ENCODE measurements at regions not wholly inside any gene's neighbourhood (a gene's known extent, or its start where the extent isn't known, plus 50 kb on each side); places are given as distances from the start of the nearest gene placed in this dataset.
"Not testable (repeated sequence)": the region's sequence is repeated elsewhere in the genome, so short reads cannot be mapped to it uniquely, and the experiment has no call there.

DNA sequence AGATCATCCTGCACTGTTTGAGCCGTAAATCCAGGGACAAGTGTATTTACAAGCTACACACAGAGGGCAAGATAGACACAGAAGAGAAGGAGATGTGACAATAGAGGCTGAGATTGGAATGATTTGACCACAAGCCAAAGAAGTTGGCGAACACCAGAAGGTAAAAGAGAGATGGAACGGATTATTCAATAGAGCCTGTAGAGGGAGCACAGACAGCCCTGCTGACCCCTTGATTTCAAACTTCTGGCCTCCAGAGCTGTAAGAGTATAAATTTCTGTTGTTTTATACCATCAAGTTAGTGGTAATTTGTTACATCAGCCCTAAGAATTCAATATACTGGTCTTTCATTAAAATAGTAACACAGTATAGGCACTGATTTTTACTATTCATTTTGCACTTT is 447.8 kb downstream of the FAT4 start:
- no peak for DNase-seq
- no peak for ATAC-seq
- intact Hi-C loops (cut with micrococcal nuclease): no loop called here

DNA sequence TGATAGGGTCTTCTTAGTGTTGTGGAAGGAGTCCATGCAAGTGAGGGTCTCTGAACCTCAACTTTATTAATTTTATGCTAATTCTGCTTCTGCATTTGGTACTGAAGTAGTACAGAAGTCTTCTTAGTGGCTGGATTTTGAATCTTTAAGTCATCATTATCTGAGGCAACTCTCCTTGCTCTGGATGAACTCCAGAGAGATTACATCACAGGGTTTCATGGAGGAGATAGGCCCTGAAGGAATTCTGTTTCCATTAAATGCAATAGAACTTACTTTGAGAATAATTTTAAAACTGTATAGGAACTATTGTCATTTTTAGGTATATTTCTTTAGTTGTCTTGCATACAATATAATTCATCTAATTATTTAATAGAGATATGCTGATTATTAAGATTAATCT is 451.2 kb downstream of the FAT4 start:
- intact Hi-C loops (cut with micrococcal nuclease): no loop called here
- no peak for DNase-seq

DNA sequence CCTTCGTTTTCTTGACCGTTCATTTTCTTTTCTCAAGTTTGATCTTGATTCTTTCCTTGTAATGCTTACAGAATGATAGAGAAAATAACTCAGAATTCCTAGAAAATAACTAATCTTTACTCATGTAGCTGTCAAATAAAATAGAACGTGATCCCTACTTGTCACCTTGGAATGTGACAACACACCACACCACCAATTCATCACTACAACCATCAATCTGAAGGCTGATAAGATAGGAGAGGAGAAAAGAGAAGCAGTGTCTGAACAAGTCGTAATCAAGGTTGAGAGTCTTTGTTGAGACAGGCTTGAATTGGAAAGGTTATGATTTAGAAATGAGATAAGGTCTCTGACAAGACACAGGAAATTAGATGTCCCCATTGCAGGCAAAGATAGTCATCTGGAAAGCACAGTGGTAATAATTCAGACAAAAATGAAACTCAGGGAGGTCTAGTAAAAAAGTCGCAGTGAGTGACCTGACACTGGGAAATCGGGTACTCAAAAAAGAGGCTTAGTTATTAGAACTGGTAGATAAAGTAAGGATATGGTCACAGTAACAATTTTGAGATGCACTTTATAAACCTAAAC is 456.2 kb downstream of the FAT4 start:
- DNase-seq: no peak
- intact Hi-C loops (cut with micrococcal nuclease): no loop called here
- ATAC-seq: no peak

More for the DNA sequence above, 451.2 kb downstream of the FAT4 start:
- no peak for ATAC-seq

DNA sequence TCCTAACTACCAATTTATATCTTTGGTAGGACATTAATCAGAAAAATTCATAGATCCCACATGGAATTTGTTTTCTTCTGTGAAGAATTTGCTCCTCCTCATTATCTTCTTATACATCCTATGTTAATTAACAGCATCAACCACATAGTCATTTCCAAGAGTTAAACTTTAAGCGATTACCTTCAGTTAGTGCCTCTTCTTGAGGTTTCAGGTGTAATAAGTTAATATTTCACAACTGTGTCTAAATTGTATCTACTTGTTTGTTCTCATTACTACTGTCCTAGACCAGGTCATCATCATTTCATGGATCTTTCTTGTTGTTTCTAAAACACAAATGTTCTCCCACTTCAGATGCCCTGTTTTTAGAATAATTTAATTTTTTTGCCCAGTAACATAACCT is 457.9 kb downstream of the FAT4 start:
- ATAC-seq: no peak
- intact Hi-C loops (cut with micrococcal nuclease): no loop called here

DNA sequence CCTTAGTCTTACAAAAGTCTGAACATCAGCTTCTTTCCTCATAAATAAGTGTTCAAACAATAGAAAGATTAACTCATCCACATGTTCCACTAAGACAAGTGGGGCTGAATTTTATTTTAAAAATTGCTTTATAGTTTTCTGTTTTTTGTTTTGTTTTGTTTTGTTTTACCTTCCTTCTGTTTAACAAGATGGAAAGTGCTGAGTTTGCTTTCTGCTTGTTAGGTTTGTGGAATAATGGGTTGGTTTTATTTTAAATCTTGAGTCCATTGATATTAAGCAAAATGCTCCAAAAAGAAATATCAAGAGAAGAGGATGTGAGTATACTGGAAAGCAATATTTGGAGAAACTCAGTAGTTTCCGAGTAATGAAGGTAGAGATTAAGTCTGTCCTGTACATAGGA is 458.7 kb downstream of the FAT4 start:
- DNase-seq: no peak
- intact Hi-C loops (cut with micrococcal nuclease): no loop called here
- no peak for ATAC-seq

More for the DNA sequence above, 457.9 kb downstream of the FAT4 start:
- no peak for DNase-seq

DNA sequence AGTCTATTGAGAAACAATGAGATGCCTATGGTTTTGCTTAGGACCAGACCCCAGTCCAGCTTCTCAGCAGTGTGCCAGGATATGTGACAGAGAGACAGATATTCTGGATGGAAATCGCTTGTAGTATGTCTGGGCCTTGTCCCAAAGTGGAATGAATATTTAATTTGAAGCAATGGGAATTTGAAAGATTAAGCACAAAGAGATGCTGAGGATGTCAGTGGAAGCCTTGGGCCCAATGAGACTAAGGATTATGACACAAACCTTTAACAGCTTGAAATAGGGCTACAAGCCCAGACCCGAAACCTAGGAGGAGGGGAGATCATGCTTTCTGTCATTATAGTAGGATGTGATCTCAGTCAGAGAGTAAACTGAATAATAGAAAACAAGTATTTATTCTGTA is 459.2 kb downstream of the FAT4 start:
- intact Hi-C loops (cut with micrococcal nuclease): no loop called here
- ATAC-seq (no peak), DNase-seq (no peak)

DNA sequence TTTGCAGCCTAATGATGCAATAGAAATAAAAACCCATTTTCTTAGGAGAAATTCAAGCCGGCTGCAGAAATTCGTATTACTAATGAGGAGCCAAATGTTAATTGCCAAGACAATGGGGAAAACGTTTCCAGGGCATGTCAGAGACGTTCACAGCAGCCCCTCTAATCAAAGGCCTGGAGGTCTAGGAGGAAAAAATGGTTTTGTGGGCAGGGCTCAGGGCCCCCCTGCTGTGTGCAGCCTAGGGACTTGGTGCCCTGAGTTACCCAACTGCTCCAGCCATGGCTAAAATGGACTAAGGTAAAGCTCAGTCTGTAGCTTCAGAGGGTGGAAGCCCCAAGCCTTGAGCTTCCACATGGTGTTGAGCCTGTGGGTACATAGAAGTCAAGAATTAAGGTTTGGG is 461.4 kb downstream of the FAT4 start:
- intact Hi-C loops (cut with micrococcal nuclease): no loop called here
- ATAC-seq (no peak), DNase-seq (no peak)

DNA sequence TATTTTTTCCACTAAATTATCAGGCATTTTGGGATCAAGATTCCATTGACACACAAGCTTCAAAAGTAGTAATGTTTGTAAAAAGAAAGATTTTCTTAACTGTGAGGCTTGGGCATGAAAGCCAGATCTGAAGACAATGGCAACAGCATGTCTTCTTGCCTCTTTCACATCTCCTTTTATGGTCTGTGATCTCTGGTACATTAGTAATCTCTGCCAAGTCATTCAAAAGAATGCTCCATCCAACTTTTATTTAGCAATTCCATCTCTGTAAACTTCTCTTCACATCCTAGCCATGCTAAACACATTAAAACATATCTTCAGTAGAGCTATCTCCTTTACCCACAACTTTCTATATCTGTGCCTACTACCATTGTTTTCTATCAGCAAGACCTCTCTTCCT is 465.4 kb downstream of the FAT4 start:
- intact Hi-C loops (cut with micrococcal nuclease): no loop called here
- DNase-seq (no peak), ATAC-seq (no peak)

DNA sequence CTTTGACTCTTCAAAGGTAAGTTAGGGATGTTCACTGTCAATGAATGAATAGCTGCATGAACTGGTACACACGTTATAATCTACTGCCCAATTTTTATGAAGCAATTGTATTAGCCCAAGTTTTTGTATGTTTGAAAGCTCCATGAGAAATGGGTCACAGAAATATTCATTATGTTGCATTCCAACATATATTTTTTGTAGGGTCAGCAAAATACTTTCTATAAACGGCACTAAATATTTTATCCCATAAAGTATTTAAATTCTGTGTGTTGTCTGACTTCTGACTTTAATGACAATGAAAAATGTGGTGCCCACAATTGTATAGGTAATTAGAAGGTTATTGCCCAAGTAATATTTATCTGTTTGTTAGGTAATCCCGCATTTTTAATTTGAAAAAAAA is 466.0 kb downstream of the FAT4 start:
- ATAC-seq: no peak
- no peak for DNase-seq
- intact Hi-C loops (cut with micrococcal nuclease): no loop called here

DNA sequence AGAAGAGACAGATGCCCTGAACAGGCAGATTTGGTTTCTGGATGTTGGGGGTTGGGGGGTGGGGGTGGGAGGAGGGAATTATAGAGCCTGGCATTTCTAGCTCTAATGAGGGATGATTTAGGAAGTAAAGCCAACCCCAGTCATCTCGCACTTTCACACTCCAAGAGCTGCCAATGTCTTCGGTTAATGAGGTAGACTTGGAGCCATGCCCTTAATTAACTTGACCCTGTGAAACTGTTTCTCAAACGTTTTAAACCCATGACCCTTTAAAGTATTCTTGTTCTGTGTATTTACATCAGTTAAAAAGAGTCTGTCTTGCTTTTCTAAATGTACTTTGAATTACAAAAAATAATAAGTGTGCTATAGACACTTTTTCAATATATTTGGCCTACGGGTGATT is 466.9 kb downstream of the FAT4 start:
- ATAC-seq (no peak), DNase-seq (no peak)
- intact Hi-C loops (cut with micrococcal nuclease): no loop called here

DNA sequence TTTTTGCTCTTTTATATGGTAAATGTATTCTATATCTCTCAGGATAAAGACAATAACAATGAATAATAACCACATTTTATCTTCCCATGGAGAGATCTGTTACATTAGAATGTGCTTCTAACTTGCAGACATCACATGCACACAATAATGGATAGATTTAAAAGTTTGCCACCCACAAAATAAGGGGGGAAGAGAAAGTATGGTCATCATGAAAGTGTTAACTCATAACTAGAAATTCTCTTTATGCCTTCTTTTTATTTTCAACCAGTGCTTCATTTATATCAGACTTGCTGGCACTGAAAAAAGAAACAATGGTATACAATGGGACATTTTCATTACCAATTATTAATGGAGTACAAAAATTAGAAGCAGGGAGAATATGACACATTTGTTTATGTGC is 470.0 kb downstream of the FAT4 start:
- ATAC-seq (no peak), DNase-seq (no peak)
- intact Hi-C loops (cut with micrococcal nuclease): no loop called here

DNA sequence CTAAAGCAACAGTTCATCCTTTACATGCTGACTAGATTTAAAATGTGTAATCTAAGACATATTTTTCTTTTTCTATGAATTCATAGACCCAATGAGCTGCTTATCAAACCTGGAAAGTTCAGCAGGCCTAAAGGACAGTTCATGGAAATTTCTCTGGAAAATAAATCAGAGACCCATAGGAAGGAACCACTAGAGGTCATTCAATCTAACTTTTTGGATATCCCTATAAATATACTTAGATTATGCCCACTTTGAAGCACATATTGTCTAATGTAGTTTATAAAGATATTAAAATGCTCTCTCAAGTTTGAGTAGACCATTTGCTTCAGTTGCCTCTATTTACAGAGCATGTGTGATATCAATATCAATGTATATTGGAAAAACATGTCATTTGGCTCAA is 473.0 kb downstream of the FAT4 start:
- ATAC-seq: no peak
- intact Hi-C loops (cut with micrococcal nuclease): no loop called here
- no peak for DNase-seq

DNA sequence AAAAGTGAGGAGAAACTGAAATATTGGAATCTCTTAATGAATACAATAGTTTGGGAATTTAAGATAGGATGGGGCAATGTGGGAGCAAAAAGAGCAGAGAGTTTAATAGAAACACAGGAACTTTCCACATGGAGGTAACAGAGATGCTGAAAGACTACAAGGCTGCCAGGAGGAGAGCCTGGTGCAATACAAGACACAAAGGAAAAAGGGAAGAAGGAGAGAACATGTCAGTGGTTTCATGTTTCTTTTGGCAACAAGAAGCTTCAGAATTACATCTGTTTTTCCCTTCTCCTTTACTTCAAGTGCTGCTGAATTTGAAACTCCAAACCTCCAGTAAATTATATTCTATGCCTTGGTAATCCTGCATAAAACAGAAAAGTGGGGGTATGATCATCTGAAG is 474.3 kb downstream of the FAT4 start:
- DNase-seq (no peak), ATAC-seq (no peak)
- intact Hi-C loops (cut with micrococcal nuclease): no loop called here

DNA sequence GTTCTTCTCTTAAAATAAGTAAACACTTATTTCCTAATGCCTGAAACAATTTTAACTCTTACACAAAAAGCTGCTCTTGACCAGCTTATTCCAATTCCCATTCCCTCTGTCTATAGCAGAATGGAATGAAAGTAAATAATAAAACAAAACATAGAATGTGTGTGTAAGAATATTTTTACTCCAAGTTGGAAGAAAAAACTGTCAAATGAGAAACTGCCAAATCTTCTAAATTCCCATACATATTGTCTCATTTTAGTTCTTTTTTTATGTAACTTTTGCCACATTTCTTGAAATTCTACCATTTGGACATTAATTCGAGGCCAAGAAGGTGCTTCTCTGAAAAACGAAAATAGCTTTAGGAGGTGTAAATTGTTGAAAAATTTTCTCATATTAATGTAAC is 477.1 kb downstream of the FAT4 start:
- no peak for ATAC-seq
- no peak for DNase-seq
- intact Hi-C loops (cut with micrococcal nuclease): no loop called here

DNA sequence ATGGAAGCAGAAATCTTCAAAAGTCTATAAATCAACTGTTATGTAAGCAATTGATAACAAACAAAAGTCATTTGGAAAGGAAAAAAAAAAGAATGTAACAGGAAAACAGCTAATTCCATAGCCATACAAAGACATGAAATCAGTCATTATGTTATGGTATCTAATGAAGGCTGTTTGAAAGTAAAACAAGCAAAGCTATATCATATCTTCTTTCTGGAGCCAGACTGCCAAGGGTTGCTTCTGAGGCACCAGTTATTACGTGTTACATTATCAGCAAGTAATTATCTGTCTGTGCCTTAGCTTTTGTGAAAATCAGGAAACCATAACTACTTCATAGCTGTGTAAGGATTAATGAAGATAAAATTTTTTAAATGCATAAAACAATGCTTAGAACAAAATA is 480.2 kb downstream of the FAT4 start:
- DNase-seq (no peak), ATAC-seq (no peak)
- intact Hi-C loops (cut with micrococcal nuclease): no loop called here

DNA sequence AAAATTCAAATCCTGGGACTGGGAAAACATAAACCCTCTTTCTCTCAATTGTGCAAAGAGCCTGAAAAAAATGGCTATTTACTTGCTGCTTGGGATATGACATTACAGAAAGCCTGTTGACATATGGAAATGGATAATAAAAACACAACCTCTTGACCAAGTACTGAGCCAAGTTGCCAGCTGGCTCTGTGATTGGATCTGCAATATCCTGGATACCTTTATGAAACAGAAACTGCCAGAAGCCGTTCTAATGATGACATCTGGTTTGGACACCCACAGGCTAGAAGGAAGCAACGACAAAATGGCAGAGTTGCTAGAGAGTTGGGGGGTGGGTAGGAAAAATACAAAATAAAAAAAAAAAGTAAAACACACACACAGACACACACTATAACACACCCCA is 481.4 kb downstream of the FAT4 start:
- ATAC-seq: no peak
- intact Hi-C loops (cut with micrococcal nuclease): no loop called here
- DNase-seq: no peak

DNA sequence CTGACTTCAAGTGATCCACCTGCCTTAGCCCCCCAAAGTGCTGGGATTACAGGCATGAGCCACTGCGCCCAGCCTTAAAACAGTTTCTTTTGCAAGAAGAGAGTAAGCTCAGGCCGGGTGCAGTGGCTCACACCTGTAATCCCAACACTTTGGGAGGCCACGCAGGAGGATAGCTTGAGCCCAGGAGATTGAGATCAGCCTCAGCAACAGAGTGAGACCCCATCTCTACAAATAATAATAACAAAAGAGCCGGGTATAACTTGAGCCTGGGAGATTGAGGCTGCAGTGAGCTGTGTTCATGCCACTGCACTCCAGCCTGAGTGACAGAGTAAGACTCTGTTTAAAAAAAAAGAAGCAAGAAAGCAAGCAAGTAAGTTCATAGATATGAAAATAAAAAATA is 482.9 kb downstream of the FAT4 start:
- intact Hi-C loops (cut with micrococcal nuclease); ATAC-seq: not testable (repeated sequence)

DNA sequence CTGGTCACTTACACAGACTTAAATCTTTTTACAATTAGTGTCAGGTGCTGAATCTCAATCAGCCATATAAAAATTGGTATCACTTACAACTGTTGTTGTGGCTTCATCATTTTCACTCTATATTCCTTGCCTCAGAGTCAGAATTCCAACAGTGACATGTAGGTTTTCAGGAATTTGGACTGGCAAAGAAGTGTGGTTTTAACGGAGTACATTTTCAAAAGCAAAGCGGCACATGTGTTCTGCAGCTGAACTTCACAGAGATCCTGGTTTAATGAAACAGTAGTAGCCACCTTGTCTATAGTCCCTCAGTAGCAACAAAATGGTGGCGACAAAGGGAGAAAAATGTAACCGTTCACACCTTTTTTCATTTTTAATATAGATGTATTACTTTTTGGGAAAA is 486.6 kb downstream of the FAT4 start:
- DNase-seq (no peak), ATAC-seq (no peak)
- intact Hi-C loops (cut with micrococcal nuclease): no loop called here

More for the DNA sequence above, 482.9 kb downstream of the FAT4 start:
- DNase-seq: not testable (repeated sequence)

DNA sequence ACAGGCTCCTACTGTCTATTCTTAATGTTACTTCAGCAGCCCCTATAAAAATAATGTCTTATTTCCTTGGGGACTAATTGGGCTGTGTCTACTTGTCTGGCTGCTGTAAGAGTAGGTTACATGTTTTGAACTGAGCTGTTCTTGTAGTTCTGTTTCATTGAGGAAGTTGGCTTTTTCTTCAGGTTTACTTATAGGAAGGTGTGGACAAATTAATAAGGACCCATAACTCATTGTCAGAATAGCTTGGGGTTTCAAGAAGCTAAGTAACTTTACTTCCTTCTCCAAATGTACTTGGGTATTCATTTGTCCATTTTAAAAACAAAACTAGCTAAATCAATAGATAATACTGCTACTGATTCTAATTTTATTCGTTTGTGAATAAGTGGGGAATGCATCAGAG is 487.2 kb downstream of the FAT4 start:
- ATAC-seq (no peak), DNase-seq (no peak)
- intact Hi-C loops (cut with micrococcal nuclease): no loop called here

DNA sequence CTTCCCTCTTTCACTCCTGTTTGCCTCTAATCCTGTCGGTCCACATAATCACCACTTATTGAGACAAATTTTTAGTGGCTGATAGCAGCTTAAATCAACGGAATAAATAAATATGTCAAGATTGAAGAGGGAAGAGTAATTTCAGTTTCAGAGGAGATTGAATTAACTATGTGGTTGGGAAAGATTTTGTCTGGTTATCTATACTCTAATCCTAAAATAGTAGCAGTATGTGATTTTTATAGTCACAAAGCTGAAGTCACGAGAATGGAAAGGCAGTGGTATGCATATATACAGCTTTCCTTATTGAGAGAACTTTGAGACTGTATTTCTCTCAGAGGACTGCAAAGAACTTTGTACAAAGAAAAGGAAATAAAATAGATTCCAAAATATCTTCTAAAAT is 493.3 kb downstream of the FAT4 start:
- DNase-seq (no peak), ATAC-seq (no peak)
- intact Hi-C loops (cut with micrococcal nuclease): no loop called here

DNA sequence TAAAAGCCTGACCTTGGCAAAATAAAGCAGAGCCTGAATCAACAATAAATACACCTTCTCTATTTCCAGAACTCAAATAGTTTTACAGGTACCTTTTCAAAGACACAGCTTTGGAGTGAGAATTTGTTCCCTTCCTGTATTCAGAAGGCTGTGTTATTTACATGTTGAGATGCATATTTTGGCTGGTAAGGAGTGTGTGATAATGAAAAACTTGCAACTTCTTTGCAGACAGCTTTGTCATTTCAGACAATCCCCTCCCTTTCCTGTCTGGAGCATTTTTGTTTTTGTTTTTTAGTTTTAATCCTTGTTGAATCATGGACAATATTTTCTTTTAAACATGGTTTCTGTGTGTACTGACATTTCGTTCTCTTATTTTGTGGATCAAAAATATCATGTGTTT is 493.8 kb downstream of the FAT4 start:
- intact Hi-C loops (cut with micrococcal nuclease): no loop called here
- DNase-seq (no peak), ATAC-seq (no peak)

DNA sequence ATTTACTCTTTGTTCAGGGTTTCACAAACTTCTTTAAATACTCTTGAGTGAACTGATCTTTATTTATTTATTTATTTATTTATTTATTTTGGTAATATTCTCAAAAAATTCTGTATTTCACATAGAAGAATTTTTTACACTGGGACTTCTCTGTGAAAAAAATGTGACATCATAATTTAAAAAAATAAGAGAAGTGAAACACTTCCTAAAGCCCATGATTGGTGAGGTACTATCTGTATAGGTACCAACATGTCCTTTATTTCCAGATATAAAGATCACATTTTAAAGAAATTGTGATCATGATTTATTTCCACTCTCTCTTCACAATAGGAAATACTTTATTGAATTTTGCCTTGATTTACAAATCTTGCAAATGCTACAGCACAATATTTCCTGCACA is 497.1 kb downstream of the FAT4 start:
- DNase-seq (no peak), ATAC-seq (no peak)
- intact Hi-C loops (cut with micrococcal nuclease): no loop called here
